Stimulated activated CD4-positive, alpha-beta T cell treated with anti-CD3 and anti-CD28 coated beads, Interleukin-15, amount 100 ng/mL, for 1 hour (primary cell): ENCODE measurements at regions not wholly inside any gene's neighbourhood (a gene's known extent, or its start where the extent isn't known, plus 50 kb on each side); places are given as distances from the start of the nearest gene placed in this dataset.

Experiments used
- DNase-seq, 2 donors: peaks; one replicate each; pipeline ENCODE4 v3.0.0-alpha.2; 2020; ENCODE audit warnings: low read depth in 1 of 2, low spot score in 1 of 2

DNA sequence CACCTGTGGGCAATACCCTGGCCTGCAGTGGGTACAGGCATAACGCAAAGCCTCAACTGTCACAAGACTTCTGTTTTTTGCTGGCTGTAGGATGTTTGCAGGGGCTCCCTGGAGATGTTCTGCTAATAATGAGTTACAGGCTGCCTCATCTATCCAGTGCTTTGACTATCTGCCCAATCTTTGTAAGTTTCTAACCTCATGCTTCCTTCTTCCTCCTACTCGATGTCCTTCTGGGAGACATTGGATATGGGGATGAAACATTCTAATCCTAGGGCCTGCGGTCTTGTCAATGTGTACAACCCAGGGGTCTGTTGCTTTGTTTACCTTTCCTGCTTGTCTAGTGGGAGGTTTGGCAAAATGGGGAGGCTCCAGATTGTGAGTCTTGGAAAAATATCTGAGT, 136.8 kb upstream of the TCF21 start:
- DNase-seq = no peak

DNA sequence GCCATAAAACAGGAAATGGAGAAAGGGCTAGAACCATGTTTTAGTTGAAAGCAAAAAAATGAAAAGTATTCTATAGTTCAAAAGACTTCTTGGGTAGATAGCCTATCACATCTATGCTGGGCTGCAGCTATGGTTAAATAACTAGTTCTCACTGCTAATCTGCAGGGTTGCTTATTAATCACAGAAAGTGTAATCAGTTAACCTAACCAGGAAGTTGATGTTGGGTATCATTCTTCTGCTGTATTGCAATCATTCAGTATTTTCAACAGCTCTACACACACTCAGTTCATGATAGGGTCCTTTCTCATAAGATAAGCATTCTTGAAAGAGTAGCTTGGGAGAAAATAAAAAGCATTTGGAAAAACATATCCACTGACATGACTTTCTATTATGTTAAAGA, 135.2 kb upstream of the TCF21 start:
- DNase-seq = no peak

- DNase-seq = no peak
Measured at GRCh38 chr6:133754298-133754697, 134.6 kb upstream of the TCF21 start.

DNA sequence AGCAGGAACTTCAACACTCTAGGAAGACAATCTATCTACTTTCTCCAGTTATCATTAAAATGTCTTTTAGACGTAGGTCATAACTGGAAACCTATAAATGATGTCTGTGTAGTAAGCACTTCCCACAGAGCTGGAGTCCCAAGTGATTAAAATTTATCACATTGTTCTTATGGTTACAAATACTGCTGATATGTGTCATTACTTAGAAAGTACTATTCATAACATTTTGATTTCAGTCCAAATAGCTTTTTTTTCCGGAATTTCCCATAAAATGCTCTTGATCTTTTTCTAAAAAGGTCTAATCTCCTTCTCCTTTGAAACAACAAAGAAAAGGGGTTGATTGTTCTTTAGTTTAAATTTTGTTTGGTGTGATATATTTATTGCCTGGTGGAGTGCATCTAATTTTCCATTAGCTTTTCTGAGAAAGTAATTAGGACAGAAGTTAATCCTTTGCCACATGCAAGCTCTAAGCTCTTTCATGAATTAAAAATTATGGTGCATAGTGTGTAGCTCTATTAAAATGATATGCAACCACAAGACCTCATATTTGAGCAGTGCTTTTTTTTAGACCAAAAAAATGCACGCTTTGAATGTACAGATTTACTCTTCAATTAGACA, 132.7 kb upstream of the TCF21 start:
- DNase-seq = no peak

GRCh38 chr6:133757335-133757734, 131.6 kb upstream of the TCF21 start:
- no peak for DNase-seq

- no peak for DNase-seq
Measured at GRCh38 chr6:133758815-133759335, 130.0 kb upstream of the TCF21 start.

DNA sequence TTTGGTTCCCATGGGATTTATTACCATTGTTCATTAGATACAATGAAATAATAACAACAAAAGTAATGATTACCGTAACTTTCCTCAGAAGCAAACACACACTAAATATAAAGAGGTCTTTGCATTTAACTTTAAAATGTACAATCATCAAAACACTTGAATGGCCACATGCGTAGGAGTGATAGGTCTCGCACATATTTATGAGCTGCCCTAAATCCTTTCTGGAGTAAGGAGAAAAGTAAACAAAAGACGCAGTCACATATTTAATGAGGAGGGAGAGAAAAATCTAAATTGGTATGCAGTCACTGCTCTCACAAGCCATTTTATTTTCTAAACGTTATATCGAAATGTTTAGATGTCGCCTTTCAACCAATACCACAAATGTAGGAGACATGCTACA, 129.4 kb upstream of the TCF21 start:
- no peak for DNase-seq

- DNase-seq = no peak
Measured at GRCh38 chr6:133761706-133762105, 127.2 kb upstream of the TCF21 start.

DNA sequence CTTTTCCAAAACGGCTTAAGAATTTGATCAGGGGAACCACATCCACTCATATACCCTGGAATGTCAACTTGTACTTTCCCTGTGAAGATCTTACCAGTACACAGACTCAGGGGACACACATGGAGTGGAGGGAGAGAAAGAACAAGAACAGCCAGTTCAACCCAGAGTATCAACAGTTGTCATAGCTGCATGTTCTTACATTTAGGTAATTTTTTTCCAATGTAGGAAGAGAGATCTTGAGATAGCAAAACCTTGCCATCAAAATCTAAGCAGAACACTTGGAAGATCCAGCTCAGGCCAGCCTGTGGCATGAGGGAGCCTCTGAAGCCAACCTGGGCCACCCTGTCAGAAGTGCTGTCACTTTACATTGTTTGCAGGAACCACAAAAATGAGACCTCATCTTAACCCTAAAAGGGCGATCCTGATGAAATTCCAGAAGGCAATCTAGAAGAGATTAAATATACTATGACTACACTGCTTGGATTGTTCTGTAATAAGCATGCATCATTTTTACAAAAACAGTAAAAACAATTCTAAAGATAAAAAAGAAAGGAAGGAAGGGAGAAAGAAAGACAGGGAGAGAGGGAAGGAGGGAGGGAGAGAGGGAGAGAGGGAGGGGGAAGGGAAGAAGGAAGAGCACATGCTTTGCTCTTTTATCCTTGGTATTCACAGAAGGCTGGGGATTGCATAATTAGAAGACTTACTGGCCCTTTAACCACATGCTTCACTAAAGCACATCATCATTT, 124.7 kb upstream of the TCF21 start:
- DNase-seq = no peak

GRCh38 chr6:133764754-133765208, 124.1 kb upstream of the TCF21 start:
- DNase-seq = no peak

GRCh38 chr6:133767357-133767970, 121.4 kb upstream of the TCF21 start:
- no peak for DNase-seq

DNA sequence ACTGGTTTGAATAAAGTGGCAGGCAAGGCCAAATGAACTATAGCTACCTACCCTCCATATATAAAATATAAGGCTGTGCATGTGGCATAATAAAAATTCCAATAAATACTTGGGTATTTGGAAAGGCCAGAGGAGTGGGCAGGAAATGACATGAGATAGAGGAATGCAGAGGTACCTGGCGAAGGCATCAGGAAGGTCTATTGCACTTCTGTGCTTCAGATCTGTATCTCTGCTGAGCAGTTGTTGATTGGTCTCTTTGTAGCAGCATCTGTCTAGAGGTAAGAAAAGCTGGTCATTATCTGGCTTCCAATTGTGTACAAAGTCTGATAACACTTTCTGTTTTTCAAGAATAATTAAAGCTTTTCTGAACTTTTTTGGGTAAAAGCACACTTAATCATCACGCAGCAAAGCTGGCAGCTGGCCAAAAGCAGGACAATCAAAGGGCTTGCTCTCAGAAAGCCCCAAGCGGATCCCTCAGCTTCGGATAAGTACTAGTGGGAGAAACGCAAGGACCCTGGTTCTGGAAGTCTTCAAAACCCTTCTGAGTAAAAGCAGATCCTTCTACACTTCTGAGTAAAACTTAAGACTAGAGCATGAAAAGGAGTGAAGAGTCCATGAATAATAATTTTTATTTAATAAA, 120.1 kb upstream of the TCF21 start:
- no peak for DNase-seq

GRCh38 chr6:133769463-133769862, 119.5 kb upstream of the TCF21 start:
- no peak for DNase-seq

- DNase-seq = no peak
Measured at GRCh38 chr6:133772567-133772966, 116.3 kb upstream of the TCF21 start.

GRCh38 chr6:133773776-133774175, 115.1 kb upstream of the TCF21 start:
- DNase-seq = no peak

GRCh38 chr6:133774356-133774755, 114.6 kb upstream of the TCF21 start:
- DNase-seq = no peak

GRCh38 chr6:133778414-133779130, 110.3 kb upstream of the TCF21 start:
- DNase-seq = no peak

DNA sequence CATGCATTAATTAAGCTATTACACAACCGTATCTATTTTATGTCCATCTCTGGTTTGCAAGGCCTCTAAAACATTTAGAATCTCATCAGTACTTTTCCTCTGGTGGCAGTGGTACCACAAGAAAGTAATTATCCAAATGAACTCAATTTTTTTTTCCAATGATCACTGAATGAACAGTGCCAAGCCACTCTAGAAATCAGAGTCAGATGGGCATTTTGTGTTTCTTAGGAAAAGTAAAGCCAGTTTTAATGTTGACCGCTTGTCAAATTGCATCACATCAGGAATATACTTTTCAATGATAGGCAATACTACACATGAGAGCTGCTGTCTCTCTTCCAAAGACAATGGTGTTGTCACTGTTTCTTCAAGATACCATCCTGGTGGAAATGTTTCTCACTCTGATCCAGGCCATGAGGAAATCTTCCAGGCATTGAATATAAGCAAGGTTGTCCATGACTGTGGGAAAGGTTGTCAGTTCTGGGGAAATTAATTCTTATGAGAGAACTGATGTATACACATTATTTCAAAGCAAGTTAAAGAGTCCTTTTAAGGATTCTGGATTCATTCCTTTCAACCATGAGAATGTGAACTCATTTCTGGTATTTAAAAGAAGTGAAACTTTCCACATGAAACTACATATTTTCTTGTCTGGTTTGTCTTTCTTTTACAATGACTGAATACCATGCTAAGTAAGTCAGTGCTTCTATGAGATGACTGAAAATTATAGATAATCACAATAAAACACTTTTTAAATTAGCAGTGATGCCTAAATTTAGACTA, 108.8 kb upstream of the TCF21 start:
- no peak for DNase-seq

DNA sequence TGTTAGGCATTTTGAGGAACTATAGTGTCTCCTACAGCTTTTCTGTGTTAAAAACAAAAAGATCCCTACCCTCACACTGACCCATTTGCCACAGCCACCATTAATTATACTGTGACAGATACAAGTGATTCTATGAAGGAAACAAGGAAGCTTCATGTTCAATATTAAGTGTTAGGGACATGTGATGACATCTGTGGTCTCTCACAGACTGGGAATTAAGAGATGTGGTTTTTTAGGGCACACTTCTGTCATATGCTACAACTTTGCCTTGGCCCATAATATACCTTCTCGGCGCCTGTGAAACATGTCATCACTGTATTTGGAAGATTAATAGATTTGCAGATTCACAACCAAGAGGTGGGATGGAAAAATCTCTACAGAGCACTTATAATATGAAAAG, 102.9 kb upstream of the TCF21 start:
- no peak for DNase-seq

DNA sequence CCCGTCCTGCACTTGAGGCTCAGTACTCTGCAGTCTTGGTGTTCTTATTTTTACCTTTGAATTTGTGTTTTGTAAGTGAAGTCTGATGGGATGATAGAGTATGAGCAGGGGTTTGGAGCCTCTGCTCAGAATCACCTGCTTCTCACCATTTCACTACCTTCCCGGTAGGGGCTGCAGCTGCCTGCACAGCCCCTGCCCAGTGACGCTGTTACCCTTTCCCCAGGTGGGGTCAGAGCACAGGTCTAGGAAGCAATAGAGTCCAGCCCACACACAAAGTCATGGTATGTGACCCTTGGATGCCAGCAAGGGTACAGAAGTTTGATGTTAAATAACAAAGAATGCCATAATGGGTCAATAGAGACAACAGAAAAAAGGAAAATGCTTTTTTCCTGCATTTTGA, 101.8 kb upstream of the TCF21 start:
- no peak for DNase-seq
